Upper lobe of left lung (tissue), 6 donors: ENCODE measurements at regions not wholly inside any gene's neighbourhood (a gene's known extent, or its start where the extent isn't known, plus 50 kb on each side); places are given as distances from the start of the nearest gene placed in this dataset.

Source experiments
- ATAC-seq, 2 donors: fragments of 200-7000 bp; cut with Tn5 transposase; one replicate each; pipeline ENCODE4 v1.9.1; 2022; ENCODE audit warnings: mild to moderate bottlenecking in 2 of 2, moderate library complexity in 2 of 2; ENCODE audit not compliant: low FRiP score in 2 of 2
- DNase-seq, 2 donors: peaks; one replicate each; pipeline ENCODE4 v3.0.0-alpha.2; 2019 to 2020
- H3K27ac ChIP-seq, 4 donors: fragments of 200-600 bp; sonication (generic); one replicate each; pipeline ENCODE4 v1.5.1; 2016 to 2019
- H3K27me3 ChIP-seq, 4 donors: fragments of 200-600 bp; sonication (generic); one replicate each; pipeline ENCODE4 v1.5.1; 2017 to 2019
- H3K36me3 ChIP-seq, 4 donors: fragments of 200-600 bp; sonication (generic); one replicate each; pipeline ENCODE4 v1.5.1; 2016 to 2019
- H3K4me1 ChIP-seq, 4 donors: fragments of 200-600 bp; sonication (generic); one replicate each; pipeline ENCODE4 v1.5.1; 2018 to 2019
- H3K4me3 ChIP-seq, 4 donors: fragments of 200-600 bp; sonication (generic); one replicate each; pipeline ENCODE4 v1.5.1; 2017 to 2019; ENCODE audit warnings: mild to moderate bottlenecking in 2 of 4, moderate library complexity in 1 of 4
- H3K9me3 ChIP-seq, 4 donors: fragments of 200-600 bp; sonication (generic); one replicate each; pipeline ENCODE4 v1.5.1; 2018 to 2019
- CTCF ChIP-seq, 6 experiments: fragments of 450-650 bp in 4 of 6; fragments of 200-600 bp in 2 of 6; sonication (generic) in 2 of 6; IDR thresholded peaks; one replicate each; pipeline ENCODE4 v1.5.1; 2016 to 2019; ENCODE audit warnings: antibody characterized with exemption in 6 of 6
- EP300 ChIP-seq, 4 donors: sonication (generic); formaldehyde crosslinking; IDR thresholded peaks; one replicate each; pipeline ENCODE4 v1.5.1; 2017; ENCODE audit warnings: antibody characterized with exemption in 4 of 4, control low read depth in 2 of 4
- POLR2A ChIP-seq, 4 donors: fragments of 450-650 bp; IDR thresholded peaks; one replicate each; pipeline ENCODE4 v1.5.1; 2016 to 2017; ENCODE audit warnings: antibody characterized with exemption in 4 of 4, mild to moderate bottlenecking in 2 of 4
- POLR2AphosphoS5 ChIP-seq, 2 donors: sonication (generic); formaldehyde crosslinking; IDR thresholded peaks; one replicate each; pipeline ENCODE4 v1.5.1; 2017; ENCODE audit warnings: antibody characterized with exemption in 2 of 2
- WGBS, 2 donors: methylation state at CpG; one replicate each; pipeline ENCODE4 v1.1.5; 2017 to 2018; 5-methylcytosine and 5-hydroxymethylcytosine counted together
- donor health status: DM: no; HTN: no; CAD: no; lungs with moderate emphysema.
- donor health status: DM: no; HTN: yes; CAD: no; lungs with severe emphysema.

GRCh38 chr2:237200462-237200861 lies 114.8 kb downstream of the COPS8 start:
- H3K27me3 ChIP-seq: no peaks in the 10 kb centered on the region
- no peak overlapping the region for H3K27ac ChIP-seq
- H3K36me3 ChIP-seq: no peaks in the 10 kb centered on the region
- ATAC-seq (no peak), DNase-seq (peak in 1 of 2 donors; percentile 41)
- H3K9me3 ChIP-seq: no peaks in the 10 kb centered on the region
- peaks cover 0 to 2% (median 0%) of the 10 kb centered on the region in 4 donors for H3K4me1 ChIP-seq
- no peak overlapping the region for H3K4me3 ChIP-seq
- TF ChIP-seq POLR2AphosphoS5 (IDR thresholded peaks at IDR 0.05) (no peak), POLR2A (IDR thresholded peaks at IDR 0.05) (no peak), CTCF (IDR thresholded peaks at IDR 0.05) (no peak), EP300 (IDR thresholded peaks at IDR 0.05) (no peak)
- WGBS, 2 donors: 91 to 100% methylated on average over 1 to 7 of the region's 7 CpGs

- peaks cover 0 to 2% (median 0%) of the 10 kb centered on the region in 4 donors for H3K4me1 ChIP-seq
- ATAC-seq (peak in 1 of 2 donors; percentile 55), DNase-seq (peak in 1 of 2 donors; percentile 15)
Measured at GRCh38 chr2:237201461-237202287, 116.0 kb downstream of the COPS8 start.

GRCh38 chr2:237202288-237203030 lies 116.8 kb downstream of the COPS8 start:
- no peaks in the 10 kb centered on the region for H3K9me3 ChIP-seq
- no peaks in the 10 kb centered on the region for H3K27me3 ChIP-seq
- WGBS, 2 donors: 85 to 94% methylated on average over 13 of the region's 13 CpGs
- no peak overlapping the region for H3K4me3 ChIP-seq
- DNase-seq (no peak), ATAC-seq (no peak)
- TF ChIP-seq POLR2A (IDR thresholded peaks at IDR 0.05) (no peak), CTCF (IDR thresholded peaks at IDR 0.05) (no peak), POLR2AphosphoS5 (IDR thresholded peaks at IDR 0.05) (no peak), EP300 (IDR thresholded peaks at IDR 0.05) (no peak)
- H3K4me1 ChIP-seq: peaks cover 0 to 6% (median 5%) of the 10 kb centered on the region in 4 donors
- no peaks in the 10 kb centered on the region for H3K36me3 ChIP-seq
- H3K27ac ChIP-seq: peak overlapping the region in 2 of 4 donors; percentile 13 to 33

More at GRCh38 chr2:237201461-237202287, 116.0 kb downstream of the COPS8 start:
- Histone ChIP-seq H3K9me3 (no peaks in the 10 kb centered on the region), H3K36me3 (no peaks in the 10 kb centered on the region), H3K4me3 (no peak overlapping the region), H3K27me3 (no peaks in the 10 kb centered on the region), H3K27ac (peak overlapping the region in 1 of 4 donors; percentile 35)
- WGBS, 2 donors: 65 to 79% methylated on average over 14 of the region's 14 CpGs
- TF ChIP-seq EP300 (IDR thresholded peaks at IDR 0.05) (no peak), POLR2A (IDR thresholded peaks at IDR 0.05) (no peak), CTCF (IDR thresholded peaks at IDR 0.05) (no peak)

- Histone ChIP-seq H3K27me3 (no peaks in the 10 kb centered on the region), H3K4me3 (no peak overlapping the region), H3K4me1 (peaks cover 0 to 11% (median 5%) of the 10 kb centered on the region in 4 donors), H3K36me3 (no peaks in the 10 kb centered on the region), H3K9me3 (no peaks in the 10 kb centered on the region), H3K27ac (peak overlapping the region in 1 of 4 donors; percentile 14)
- ATAC-seq: no peak
- DNase-seq: no peak
- 63 to 71% methylated on average over 6 to 8 of the region's 8 CpGs for WGBS, 2 donors
- no peak for TF ChIP-seq POLR2AphosphoS5 (IDR thresholded peaks at IDR 0.05)
- TF ChIP-seq POLR2A (IDR thresholded peaks at IDR 0.05): no peak
- TF ChIP-seq EP300 (IDR thresholded peaks at IDR 0.05): no peak
- TF ChIP-seq CTCF (IDR thresholded peaks at IDR 0.05): no peak
Measured at GRCh38 chr2:237205043-237205541, 119.4 kb downstream of the COPS8 start.
